ENCODE measurements at regions not wholly inside any gene's neighbourhood (a gene's known extent, or its start where the extent isn't known, plus 50 kb on each side); places are given as distances from the start of the nearest gene placed in this dataset.

- intact Hi-C loops (cut with DNase I), result no loop called here
- WGBS, 2 donors, result 76 to 85% methylated on average over 3 of the region's 3 CpGs
These were observed 689.4 kb downstream of the NOVA1 start for GRCh38 chr14:25908277-25909044.

DNA sequence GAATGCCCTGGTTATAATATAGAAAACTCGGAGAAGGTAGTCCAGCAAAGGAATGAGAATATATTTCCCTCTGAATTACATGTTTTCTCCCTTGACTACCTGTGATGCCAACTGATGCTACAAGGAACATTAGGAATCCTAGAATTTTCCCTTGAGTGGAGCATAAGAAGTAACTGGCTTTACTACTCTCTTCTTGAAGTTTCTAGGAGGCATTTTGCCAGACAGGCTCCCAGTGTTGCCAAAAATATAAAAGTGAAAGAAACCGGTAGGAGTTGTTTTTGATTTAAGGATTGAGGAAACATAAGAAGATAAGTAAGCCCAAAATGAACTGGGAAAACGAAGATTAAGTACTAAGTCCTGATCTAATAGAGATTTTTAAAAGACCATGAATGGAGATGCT is 693.4 kb downstream of the NOVA1 start:
- H3K27ac ChIP-seq, result no peak overlapping the region
- DNase-seq, result no peak
- no peak overlapping the region for H3K4me3 ChIP-seq (replicated peaks in 1 of 3)
- H3K36me3 ChIP-seq, result no peaks in the 10 kb centered on the region
- WGBS, 2 donors, result 32 to 34% methylated on average over 3 of the region's 3 CpGs
- no peaks in the 10 kb centered on the region for H3K4me1 ChIP-seq
- no peaks in the 10 kb centered on the region for H3K9me3 ChIP-seq
- no peaks in the 10 kb centered on the region for H3K27me3 ChIP-seq
- intact Hi-C loops (cut with DNase I), result no loop called here
- no peak for TF ChIP-seq CTCF (IDR thresholded peaks at IDR 0.05)
- no peak for TF ChIP-seq POLR2A (IDR thresholded peaks at IDR 0.05)

More at GRCh38 chr14:25908277-25909044, 689.4 kb downstream of the NOVA1 start:
- Histone ChIP-seq H3K9me3 (no peaks in the 10 kb centered on the region), H3K27me3 (no peaks in the 10 kb centered on the region), H3K4me1 (no peaks in the 10 kb centered on the region), H3K4me3 (replicated peaks in 1 of 3) (no peak overlapping the region), H3K27ac (no peak overlapping the region), H3K36me3 (no peaks in the 10 kb centered on the region)
- TF ChIP-seq CTCF (IDR thresholded peaks at IDR 0.05) (no peak), POLR2A (IDR thresholded peaks at IDR 0.05) (no peak)
- DNase-seq, result no peak

DNA sequence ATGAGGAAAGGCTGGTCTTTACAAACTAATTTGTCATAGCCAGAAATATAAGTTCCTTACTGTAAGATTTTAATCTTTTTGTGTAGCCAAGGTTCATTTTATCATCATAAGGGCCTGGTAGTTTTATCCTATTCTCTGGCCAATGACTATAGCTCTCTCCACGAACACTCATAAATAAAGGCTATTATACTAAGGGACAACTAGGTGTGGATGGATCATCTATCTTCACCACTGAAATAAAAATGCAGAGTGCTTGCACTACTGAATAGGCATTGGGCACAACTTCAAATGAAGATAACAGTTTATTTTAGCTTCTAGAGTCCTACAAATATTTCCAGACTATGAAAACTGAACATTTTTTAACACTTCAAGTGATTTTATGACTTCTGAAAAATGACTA is 698.6 kb downstream of the NOVA1 start:
- intact Hi-C loops (cut with DNase I), result no loop called here
- Histone ChIP-seq H3K27ac (no peak overlapping the region), H3K27me3 (no peaks in the 10 kb centered on the region), H3K4me1 (no peaks in the 10 kb centered on the region), H3K4me3 (replicated peaks in 1 of 3) (no peak overlapping the region), H3K9me3 (no peaks in the 10 kb centered on the region), H3K36me3 (no peaks in the 10 kb centered on the region)
- TF ChIP-seq POLR2A (IDR thresholded peaks at IDR 0.05) (no peak), CTCF (IDR thresholded peaks at IDR 0.05) (no peak)
- no peak for DNase-seq
- 90 to 94% methylated on average over 1 of the region's 1 CpG for WGBS, 2 donors

- Histone ChIP-seq H3K27ac (no peak overlapping the region), H3K4me1 (no peaks in the 10 kb centered on the region), H3K4me3 (replicated peaks in 1 of 3) (no peak overlapping the region), H3K9me3 (no peaks in the 10 kb centered on the region), H3K27me3 (no peaks in the 10 kb centered on the region), H3K36me3 (no peaks in the 10 kb centered on the region)
- 52 to 65% methylated on average over 1 of the region's 1 CpG for WGBS, 2 donors
- DNase-seq, result no peak
- intact Hi-C loops (cut with DNase I), result no loop called here
- no peak for TF ChIP-seq POLR2A (IDR thresholded peaks at IDR 0.05)
- no peak for TF ChIP-seq CTCF (IDR thresholded peaks at IDR 0.05)
These were observed 701.1 kb downstream of the NOVA1 start for GRCh38 chr14:25896777-25897176.

GRCh38 chr14:25895740-25896139 is 702.1 kb downstream of the NOVA1 start:
- H3K27ac ChIP-seq, result no peak overlapping the region
- TF ChIP-seq POLR2A (IDR thresholded peaks at IDR 0.05) (no peak), CTCF (IDR thresholded peaks at IDR 0.05) (no peak)
- no peak overlapping the region for H3K4me3 ChIP-seq (replicated peaks in 1 of 3)
- intact Hi-C loops (cut with DNase I), result no loop called here
- H3K4me1 ChIP-seq, result no peaks in the 10 kb centered on the region
- whole genome bisulfite sequencing, 2 donors, result 87 to 94% methylated on average over 3 of the region's 3 CpGs
- no peaks in the 10 kb centered on the region for H3K27me3 ChIP-seq
- DNase-seq, result no peak
- H3K9me3 ChIP-seq, result no peaks in the 10 kb centered on the region
- H3K36me3 ChIP-seq, result no peaks in the 10 kb centered on the region
